Heart left ventricle (tissue), 16 donors: ENCODE measurements at regions not wholly inside any gene's neighbourhood (a gene's known extent, or its start where the extent isn't known, plus 50 kb on each side); places are given as distances from the start of the nearest gene placed in this dataset.

Experiments
- ATAC-seq, 4 donors: fragments of 200-7000 bp; cut with Tn5 transposase; one replicate each; pipeline ENCODE4 v1.9.1; 2020 to 2022; ENCODE audit warnings: moderate library complexity in 4 of 4, mild to moderate bottlenecking in 3 of 4, moderate number of reproducible peaks in 1 of 4
- DNase-seq, 5 donors: peaks; one replicate each; pipeline ENCODE4 v3.0.0-alpha.2; 2020
- H3K27ac ChIP-seq, 12 donors: fragments of 200-600 bp; sonication (generic) in 4 of 12; one replicate each; pipeline versions ENCODE4 v1.5.0 to v1.8.0; 2016 to 2022; ENCODE audit warnings: mild to moderate bottlenecking in 2 of 12
- H3K27me3 ChIP-seq, 9 donors: fragments of 200-600 bp; sonication (generic) in 2 of 9; one replicate each; pipeline versions ENCODE4 v1.5.1 to v1.8.0; 2016 to 2022; ENCODE audit warnings: mild to moderate bottlenecking in 3 of 9
- H3K36me3 ChIP-seq, 9 donors: fragments of 200-600 bp; sonication (generic) in 2 of 9; one replicate each; pipeline versions ENCODE4 v1.5.0 to v1.8.0; 2018 to 2022; ENCODE audit warnings: mild to moderate bottlenecking in 2 of 9
- H3K4me1 ChIP-seq, 12 donors: fragments of 200-600 bp; sonication (generic) in 4 of 12; one replicate each; pipeline versions ENCODE4 v1.5.0 to v1.8.0; 2016 to 2022; ENCODE audit warnings: mild to moderate bottlenecking in 3 of 12
- H3K4me3 ChIP-seq, 12 donors: fragments of 200-600 bp; sonication (generic) in 4 of 12; one replicate each; pipeline versions ENCODE4 v1.5.0 to v1.8.0; 2017 to 2022; ENCODE audit warnings: mild to moderate bottlenecking in 9 of 12, moderate library complexity in 4 of 12
- H3K9me3 ChIP-seq, 12 donors: fragments of 200-600 bp; sonication (generic) in 4 of 12; one replicate each; pipeline versions ENCODE4 v1.5.0 to v1.8.0; 2016 to 2022; ENCODE audit warnings: mild to moderate bottlenecking in 1 of 12
- CTCF ChIP-seq, 12 donors: fragments of 200-600 bp; sonication (generic) in 4 of 12; IDR thresholded peaks; one replicate each; pipeline versions ENCODE4 v1.5.0 to v1.8.0; 2018 to 2022; ENCODE audit warnings: antibody characterized with exemption in 12 of 12, mild to moderate bottlenecking in 5 of 12
- POLR2A ChIP-seq, 2 donors: fragments of 450-650 bp; IDR thresholded peaks; one replicate each; pipeline ENCODE4 v1.6.1; 2017; ENCODE audit warnings: antibody characterized with exemption in 2 of 2, mild to moderate bottlenecking in 2 of 2, moderate library complexity in 2 of 2
- WGBS, 4 donors: extraction: QIAGEN DNeasy Blood & Tissue Kit in 2 of 4; methylation state at CpG; one replicate each; pipeline versions ENCODE4 v1.1.5 to v1.1.7; 2013 to 2018; 5-methylcytosine and 5-hydroxymethylcytosine counted together
- intact Hi-C, 10 donors: fragments of 100-400 bp; cut with DNase I; formaldehyde crosslinking; loops; one replicate each; pipeline versions ENCODE4 v1.11.1 to v1.14.2; 2022
- donor health status: ischemic (EF 13 %, LVEDD 7.1; RV severe dilation, severe dysfunction).
- donor health status: healthy with polysubstance abuse.
- donor health status: DM: no; HTN: yes; CAD: no.
- donor health status: DM: no; HTN: no; CAD: no.
- donor health status: ischemic (EF 25% LVEDD 6.9; RV normal size, moderate dysfunction).
- donor health status: ischemic (EF 25% LVEDD 5.7; RV mildly dilated, moderate dysfunction).
- donor health status: healthy.
- donor health status: DM: yes; HTN: yes; CAD: no.
- donor health status: ischemic (EF 35%, LVEDD 5.7; RV mildly dilated, moderate dysfunction).
- donor health status: nonischemic (EF 11% LVEDD 7.7; RV severe dilation, severe dysfunction).
- donor health status: DM: yes; HTN: yes; CAD: no.
- donor health status: PGD.
- donor health status: ischemic (EF 29% LVEDD 5.4; RV normal size, mild dysfunction).
- donor health status: nonischemic (EF 23%, LVEDD 6.1; RV moderate dilation, normal function).

GRCh38 chr5:85159395-85159794, 774.7 kb upstream of the EDIL3 start:
- WGBS, 4 donors: 65 to 82% (median 70%) methylated on average over 6 of the region's 6 CpGs
- no peak for ATAC-seq
- intact Hi-C loops: no loop called here

DNA sequence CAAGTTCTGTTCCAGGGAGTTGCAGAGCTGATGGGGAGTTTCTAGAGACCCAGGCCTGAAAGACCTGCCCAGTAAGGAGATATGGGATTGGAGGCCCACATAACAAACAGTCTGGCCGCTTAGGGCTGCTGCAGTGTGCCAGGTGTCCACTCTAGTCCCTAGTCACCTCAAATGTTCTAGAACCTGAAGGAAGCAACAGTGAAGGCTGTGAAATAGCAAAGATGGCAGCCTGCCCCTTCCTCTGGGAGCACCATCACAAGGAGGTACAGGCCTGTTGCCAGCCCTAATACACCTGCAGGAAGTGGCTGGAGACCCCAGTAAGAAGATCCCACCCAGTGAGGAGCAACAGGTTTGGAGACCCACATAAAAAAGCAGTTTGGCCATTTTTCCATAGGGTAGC, 783.8 kb upstream of the EDIL3 start:
- intact Hi-C loops: no loop called here
- Histone ChIP-seq H3K27me3 (no peaks in the 10 kb centered on the region), H3K9me3 (no peaks in the 10 kb centered on the region), H3K27ac (no peak overlapping the region), H3K36me3 (no peaks in the 10 kb centered on the region), H3K4me1 (no peaks in the 10 kb centered on the region), H3K4me3 (no peak overlapping the region)
- ATAC-seq (no peak), DNase-seq (no peak)
- WGBS, 4 donors: 43 to 82% (median 80%) methylated on average over 1 of the region's 1 CpG
- TF ChIP-seq POLR2A (IDR thresholded peaks at IDR 0.05) (no peak), CTCF (IDR thresholded peaks at IDR 0.05) (no peak)

More at GRCh38 chr5:85159395-85159794, 774.7 kb upstream of the EDIL3 start:
- H3K27ac ChIP-seq: no peak overlapping the region
- H3K9me3 ChIP-seq: no peaks in the 10 kb centered on the region
- no peak for DNase-seq
- H3K4me1 ChIP-seq: no peaks in the 10 kb centered on the region
- H3K4me3 ChIP-seq: no peak overlapping the region
- no peaks in the 10 kb centered on the region for H3K36me3 ChIP-seq
- no peaks in the 10 kb centered on the region for H3K27me3 ChIP-seq
- TF ChIP-seq POLR2A (IDR thresholded peaks at IDR 0.05) (no peak), CTCF (IDR thresholded peaks at IDR 0.05) (no peak)

DNA sequence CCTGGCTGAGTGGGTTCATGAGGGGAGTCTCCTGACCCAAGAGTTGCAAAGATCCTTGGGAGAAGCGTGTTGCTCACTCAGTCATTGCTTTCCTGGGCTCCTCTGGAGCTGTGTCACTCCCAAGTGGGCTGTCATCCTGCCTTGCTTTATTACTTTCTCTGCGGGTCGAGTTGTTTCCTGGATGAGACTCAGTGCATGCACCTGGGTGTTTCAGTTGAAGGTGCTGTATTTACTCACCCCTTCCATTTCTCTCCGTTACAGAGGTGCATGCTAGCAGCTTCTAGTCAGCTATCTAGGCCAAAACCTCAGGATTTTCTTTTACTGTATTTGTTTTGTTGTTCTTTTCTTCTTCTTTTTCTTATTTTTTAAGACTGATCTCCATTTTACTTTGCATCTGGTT, 785.5 kb upstream of the EDIL3 start:
- no peak overlapping the region for H3K4me3 ChIP-seq
- no peaks in the 10 kb centered on the region for H3K27me3 ChIP-seq
- ATAC-seq: no peak
- no peak for DNase-seq
- no peaks in the 10 kb centered on the region for H3K9me3 ChIP-seq
- intact Hi-C loops: no loop called here
- 77 to 87% (median 82%) methylated on average over 4 of the region's 4 CpGs for WGBS, 4 donors
- no peak overlapping the region for H3K27ac ChIP-seq
- TF ChIP-seq POLR2A (IDR thresholded peaks at IDR 0.05) (no peak), CTCF (IDR thresholded peaks at IDR 0.05) (no peak)
- no peaks in the 10 kb centered on the region for H3K4me1 ChIP-seq
- no peaks in the 10 kb centered on the region for H3K36me3 ChIP-seq

GRCh38 chr5:85173469-85173868, 788.8 kb upstream of the EDIL3 start:
- no peak overlapping the region for H3K4me3 ChIP-seq
- H3K9me3 ChIP-seq: no peaks in the 10 kb centered on the region
- DNase-seq: no peak
- intact Hi-C loops: no loop called here
- no peaks in the 10 kb centered on the region for H3K27me3 ChIP-seq
- no peak for TF ChIP-seq CTCF (IDR thresholded peaks at IDR 0.05)
- TF ChIP-seq POLR2A (IDR thresholded peaks at IDR 0.05): no peak
- no peaks in the 10 kb centered on the region for H3K36me3 ChIP-seq
- H3K27ac ChIP-seq: no peak overlapping the region
- no peaks in the 10 kb centered on the region for H3K4me1 ChIP-seq
- ATAC-seq: no peak
